Mesodermal cell (in vitro differentiated cells): ENCODE measurements at regions not wholly inside any gene's neighbourhood (a gene's known extent, or its start where the extent isn't known, plus 50 kb on each side); places are given as distances from the start of the nearest gene placed in this dataset.
"Not testable (repeated sequence)": the region's sequence is repeated elsewhere in the genome, so short reads cannot be mapped to it uniquely, and the experiment has no call there.

Experiments used
- H3K27ac ChIP-seq: 2 replicates; pipeline ENCODE4 v1.7.0; 2013; ENCODE audit warnings: mild to moderate bottlenecking, low read depth, low read length, moderate library complexity; ENCODE audit not compliant: severe bottlenecking
- H3K36me3 ChIP-seq: 2 replicates; pipeline ENCODE4 v1.7.1; 2013; ENCODE audit warnings: mild to moderate bottlenecking, low read length, moderate library complexity; ENCODE audit not compliant: control insufficient read depth, insufficient read depth
- H3K4me1 ChIP-seq: one replicate; pipeline ENCODE4 v1.7.1; 2013; ENCODE audit warnings: mild to moderate bottlenecking, low read length; ENCODE audit not compliant: insufficient read depth, control insufficient read depth, poor library complexity, severe bottlenecking
- H3K4me3 ChIP-seq: 2 replicates; pipeline ENCODE4 v1.7.0; 2013; ENCODE audit warnings: low read length, control low read depth, mild to moderate bottlenecking; ENCODE audit not compliant: insufficient read depth, poor library complexity, severe bottlenecking; ENCODE audit errors: extremely low read depth
- H3K9me3 ChIP-seq: 2 replicates; pipeline ENCODE4 v1.7.1; 2013; ENCODE audit warnings: mild to moderate bottlenecking, low read length, moderate library complexity; ENCODE audit not compliant: control insufficient read depth
- WGBS, 2 experiments: methylation state at CpG; one replicate each; pipeline ENCODE4 v1.1.5; 2013; ENCODE audit warnings: missing lambda C conversion rate in 2 of 2; ENCODE audit not compliant: insufficient coverage in 2 of 2; 5-methylcytosine and 5-hydroxymethylcytosine counted together

- no peak overlapping the region for H3K4me3 ChIP-seq
- H3K9me3 ChIP-seq, result no peaks in the 10 kb centered on the region
- no CpG with 5 or more reads among the region's 2 CpGs for WGBS, 2 experiments
- H3K27ac ChIP-seq, result no peak overlapping the region
- no peaks in the 10 kb centered on the region for H3K36me3 ChIP-seq
- H3K4me1 ChIP-seq, result no peaks in the 10 kb centered on the region
Observed at GRCh38 chr3:180409883-180410282, 192.1 kb upstream of the TTC14 start.

- H3K36me3 ChIP-seq, result no peaks in the 10 kb centered on the region
- no peak overlapping the region for H3K27ac ChIP-seq
- H3K4me1 ChIP-seq, result no peaks in the 10 kb centered on the region
- H3K4me3 ChIP-seq, result no peak overlapping the region
- no peaks in the 10 kb centered on the region for H3K9me3 ChIP-seq
Observed at GRCh38 chr3:180414157-180414556, 187.8 kb upstream of the TTC14 start.

- Histone ChIP-seq H3K4me3 (no peak overlapping the region), H3K27ac (peak overlapping the region; percentile 19), H3K9me3 (no peaks in the 10 kb centered on the region), H3K36me3 (no peaks in the 10 kb centered on the region), H3K4me1 (no peaks in the 10 kb centered on the region)
- 83% methylated on average over 1 of the region's 2 CpGs; no CpG with 5 or more reads in 1 of the 2 experiments for WGBS, 2 experiments
Observed at GRCh38 chr3:180416111-180416594, 185.8 kb upstream of the TTC14 start.

GRCh38 chr3:180417241-180417640 lies 184.7 kb upstream of the TTC14 start:
- H3K4me1 ChIP-seq, result peaks cover 7% of the 10 kb centered on the region
- no peak overlapping the region for H3K27ac ChIP-seq
- H3K4me3 ChIP-seq, result no peak overlapping the region

GRCh38 chr3:180420016-180420415 lies 181.9 kb upstream of the TTC14 start:
- H3K27ac ChIP-seq, result no peak overlapping the region
- WGBS, 2 experiments, result no CpG with 5 or more reads among the region's 2 CpGs

More at GRCh38 chr3:180417241-180417640, 184.7 kb upstream of the TTC14 start:
- Histone ChIP-seq H3K9me3 (no peaks in the 10 kb centered on the region), H3K36me3 (no peaks in the 10 kb centered on the region)

GRCh38 chr3:180420804-180421203 lies 181.2 kb upstream of the TTC14 start:
- Histone ChIP-seq H3K9me3 (no peaks in the 10 kb centered on the region), H3K4me3 (no peak overlapping the region)
- 100% methylated on average over 1 of the region's 2 CpGs; no CpG with 5 or more reads in 1 of the 2 experiments for WGBS, 2 experiments

More at GRCh38 chr3:180420016-180420415, 181.9 kb upstream of the TTC14 start:
- H3K36me3 ChIP-seq, result no peaks in the 10 kb centered on the region
- H3K4me1 ChIP-seq, result peaks cover 7% of the 10 kb centered on the region
- no peaks in the 10 kb centered on the region for H3K9me3 ChIP-seq
- H3K4me3 ChIP-seq, result no peak overlapping the region

GRCh38 chr3:180421221-180421620 lies 180.7 kb upstream of the TTC14 start:
- Histone ChIP-seq H3K27ac (no peak overlapping the region), H3K36me3 (no peaks in the 10 kb centered on the region), H3K4me1 (peaks cover 7% of the 10 kb centered on the region), H3K9me3 (no peaks in the 10 kb centered on the region), H3K4me3 (no peak overlapping the region)
- WGBS, 2 experiments, result 100% methylated on average over 1 of the region's 2 CpGs

More at GRCh38 chr3:180420804-180421203, 181.2 kb upstream of the TTC14 start:
- H3K4me1 ChIP-seq, result peaks cover 7% of the 10 kb centered on the region
- no peak overlapping the region for H3K27ac ChIP-seq
- no peaks in the 10 kb centered on the region for H3K36me3 ChIP-seq

GRCh38 chr3:180421721-180422120 lies 180.2 kb upstream of the TTC14 start:
- Histone ChIP-seq H3K4me3 (no peak overlapping the region), H3K36me3 (no peaks in the 10 kb centered on the region), H3K4me1 (peaks cover 7% of the 10 kb centered on the region), H3K27ac (no peak overlapping the region), H3K9me3 (no peaks in the 10 kb centered on the region)
- no CpG with 5 or more reads among the region's 1 CpG for WGBS, 2 experiments

- H3K4me3 ChIP-seq, H3K27ac ChIP-seq, H3K36me3 ChIP-seq, H3K9me3 ChIP-seq, H3K4me1 ChIP-seq: not testable (repeated sequence)
- 86 to 100% methylated on average over 3 of the region's 4 CpGs for whole genome bisulfite sequencing, 2 experiments
Observed at GRCh38 chr3:180424305-180424704, 177.7 kb upstream of the TTC14 start.

GRCh38 chr3:180430896-180431295 lies 171.1 kb upstream of the TTC14 start:
- no peaks in the 10 kb centered on the region for H3K36me3 ChIP-seq
- no peaks in the 10 kb centered on the region for H3K4me1 ChIP-seq
- 100% methylated on average over 1 of the region's 2 CpGs for WGBS, 2 experiments
- no peak overlapping the region for H3K4me3 ChIP-seq
- H3K27ac ChIP-seq, result no peak overlapping the region
- no peaks in the 10 kb centered on the region for H3K9me3 ChIP-seq

- Histone ChIP-seq H3K36me3 (no peaks in the 10 kb centered on the region), H3K4me1 (no peaks in the 10 kb centered on the region), H3K9me3 (no peaks in the 10 kb centered on the region), H3K4me3 (no peak overlapping the region), H3K27ac (no peak overlapping the region)
- WGBS, 2 experiments, result no CpG with 5 or more reads among the region's 1 CpG
Observed at GRCh38 chr3:180433152-180433551, 168.8 kb upstream of the TTC14 start.
